GM12878 (cell line): ENCODE measurements at regions not wholly inside any gene's neighbourhood (a gene's known extent, or its start where the extent isn't known, plus 50 kb on each side); places are given as distances from the start of the nearest gene placed in this dataset.

Source experiments
- ATAC-seq: fragments of 200-7000 bp; cut with Tn5 transposase; 3 replicates; pipeline ENCODE4 v1.9.1; 2020; ENCODE audit warnings: mild to moderate bottlenecking, moderate library complexity
- BruUV-seq: library from RNA; stranded (reverse); fragments of 400-500 nt; replicated peaks from 2 replicates; lab custom pipeline; 2021; lab: Mats Ljungman, UMichigan
- CTCF ChIA-PET: fragments of 300-600 bp; sonication (Branson Sonifier 250); formaldehyde crosslinking; extraction: SDS; loops from one replicate; lab custom pipeline; 2021; ENCODE audit warnings: inconsistent platforms; lab: Yijun Ruan, JAX
- POLR2A ChIA-PET: fragments of 350-600 bp; formaldehyde crosslinking; extraction: SDS; loops from one replicate; lab custom pipeline; 2021; ENCODE audit warnings: inconsistent platforms; lab: Charles Lee
- RAD21 ChIA-PET: fragments of 300-600 bp; sonication (Branson Sonifier 250); formaldehyde crosslinking; loops from one replicate; lab custom pipeline; 2023; ENCODE audit warnings: antibody characterized with exemption; ENCODE audit not compliant: unreplicated experiment; lab: Charles Lee
- SMC1A ChIA-PET: fragments of 300-600 bp; sonication (Branson Sonifier 250); formaldehyde crosslinking; loops from one replicate; lab custom pipeline; 2023; ENCODE audit not compliant: unreplicated experiment, uncharacterized antibody; lab: Charles Lee
- DNase-seq: peaks from one replicate; pipeline ENCODE4 v3.0.0-alpha.2; 2011; ENCODE audit warnings: low read depth, low spot score
- FAIRE-seq: peaks from 3 replicates; lab custom pipeline; 2011; peaks lifted over from hg19 to GRCh38; lab: Jason Lieb, UNC
- H2AFZ ChIP-seq: 2 replicates; pipeline ENCODE4 v1.6.0; 2011; ENCODE audit warnings: low read depth, low read length, control low read depth; ENCODE audit not compliant: control insufficient read depth
- H3K27ac ChIP-seq: 2 replicates; pipeline ENCODE4 v1.5.1; 2011; ENCODE audit warnings: control low read depth; ENCODE audit not compliant: control insufficient read depth, insufficient read depth
- H3K27me3 ChIP-seq, 2 experiments: replicated peaks in 1 of 2; 2 replicates each; pipeline versions ENCODE4 v1.6.0 to v1.6.1; 2011; ENCODE audit warnings: low read length in 1 of 2; ENCODE audit not compliant: control insufficient read depth in 2 of 2, insufficient read depth in 2 of 2
- H3K36me3 ChIP-seq, 2 experiments: 2 replicates each; pipeline ENCODE4 v1.5.1; 2011; ENCODE audit warnings: low read length in 1 of 2; ENCODE audit not compliant: control insufficient read depth in 2 of 2, insufficient read depth in 2 of 2
- H3K4me1 ChIP-seq: 2 replicates; pipeline ENCODE4 v1.6.1; 2011; ENCODE audit warnings: mild to moderate bottlenecking, low read length, moderate library complexity, mixed read lengths; ENCODE audit not compliant: control insufficient read depth, insufficient read depth
- H3K4me2 ChIP-seq: 2 replicates; pipeline ENCODE4 v1.6.0; 2011; ENCODE audit warnings: control low read depth; ENCODE audit not compliant: control insufficient read depth, insufficient read depth
- H3K4me3 ChIP-seq: fragments of 200-600 bp; sonication (generic); 2 replicates; pipeline ENCODE4 v1.5.1; 2016
- H3K79me2 ChIP-seq: 2 replicates; pipeline ENCODE4 v1.6.0; 2011; ENCODE audit warnings: low read length; ENCODE audit not compliant: control insufficient read depth, insufficient read depth
- H3K9ac ChIP-seq: 2 replicates; pipeline ENCODE4 v1.8.0; 2011; ENCODE audit warnings: low read length, control low read depth, mixed read lengths; ENCODE audit not compliant: control insufficient read depth, insufficient read depth
- H3K9me3 ChIP-seq: replicated peaks from 3 replicates; pipeline ENCODE4 v1.5.1; 2011; ENCODE audit warnings: mild to moderate bottlenecking, low read length; ENCODE audit not compliant: control insufficient read depth, insufficient read depth
- H4K20me1 ChIP-seq: 2 replicates; pipeline ENCODE4 v1.6.0; 2011; ENCODE audit not compliant: control insufficient read depth, insufficient read depth
- BCL11A ChIP-seq: IDR thresholded peaks from 2 replicates; pipeline ENCODE4 v1.6.1; 2011; ENCODE audit warnings: low read depth, low read length
- CBX5 ChIP-seq: sonication (generic); IDR thresholded peaks from 2 replicates; pipeline ENCODE4 v1.6.1; 2016; ENCODE audit warnings: low read depth, moderate library complexity, mild to moderate bottlenecking, inconsistent platforms
- HCFC1 ChIP-seq: fragments of 150-350 bp; IDR thresholded peaks from 2 replicates; pipeline ENCODE4 v1.6.1; 2014; ENCODE audit warnings: low read length
- HDGF ChIP-seq: fragments of 450-650 bp; IDR thresholded peaks from 2 replicates; pipeline ENCODE4 v1.6.1; 2016; ENCODE audit warnings: antibody characterized with exemption
- IKZF2 ChIP-seq, 2 experiments: fragments of 450-650 bp; IDR thresholded peaks; 2 replicates each; pipeline ENCODE4 v1.6.1; 2017; ENCODE audit warnings: mild to moderate bottlenecking in 2 of 2, moderate library complexity in 2 of 2
- MYC ChIP-seq: IDR thresholded peaks from 2 replicates; pipeline ENCODE4 v1.6.1; 2011; ENCODE audit warnings: mild to moderate bottlenecking, low read length, moderate library complexity, inconsistent platforms; ENCODE audit not compliant: insufficient read depth, insufficient replicate concordance, insufficient read length, severe bottlenecking
- PML ChIP-seq: IDR thresholded peaks from 2 replicates; pipeline ENCODE4 v1.6.1; 2012; ENCODE audit warnings: low read length, inconsistent platforms
- STAT3 ChIP-seq: IDR thresholded peaks from 2 replicates; pipeline ENCODE4 v1.6.1; 2011; ENCODE audit warnings: low read depth, low read length, improper control_type of control experiment
- ZNF217 ChIP-seq: fragments of 450-650 bp; IDR thresholded peaks from 2 replicates; pipeline ENCODE4 v1.6.1; 2017; ENCODE audit warnings: antibody characterized with exemption, mild to moderate bottlenecking
- WGBS: methylation state at CpG from one replicate; pipeline ENCODE4 v1.1.6; 2016; ENCODE audit warnings: low lambda C conversion rate; ENCODE audit not compliant: insufficient replicate concordance, insufficient coverage; ENCODE audit errors: missing lambda C conversion rate; 5-methylcytosine and 5-hydroxymethylcytosine counted together
- in situ Hi-C: fragments of 300-500 bp; cut with MboI; formaldehyde crosslinking; loops from 9 replicates; pipeline ENCODE4 v1.14.3; 2018; ENCODE audit warnings: mixed read lengths
- intact Hi-C: fragments of 100-400 bp; cut with micrococcal nuclease; formaldehyde crosslinking; loops from one replicate; pipeline ENCODE4 v1.14.2; 2022; ENCODE audit not compliant: unreplicated experiment
- TF ChIP-seq, protein P1 (sequence below): fragments of 450-650 bp; IDR thresholded peaks from 2 replicates; pipeline ENCODE4 v1.6.1; 2017; ENCODE audit warnings: low read depth, mild to moderate bottlenecking, moderate library complexity
- TF ChIP-seq, protein P2 (sequence below): IDR thresholded peaks from 2 replicates; pipeline ENCODE4 v1.6.1; 2012; ENCODE audit warnings: low read depth, low read length, improper control_type of control experiment
- TF ChIP-seq, protein P3 (sequence below): fragments of 450-650 bp; IDR thresholded peaks from 2 replicates; pipeline ENCODE4 v1.6.1; 2017; ENCODE audit warnings: mild to moderate bottlenecking, low read depth, inconsistent platforms; ENCODE audit not compliant: poor library complexity, severe bottlenecking
- TF ChIP-seq, protein P4 (sequence below): IDR thresholded peaks from 2 replicates; pipeline ENCODE4 v1.6.1; 2011; ENCODE audit warnings: low read depth, mild to moderate bottlenecking, low read length, moderate library complexity, borderline replicate concordance; ENCODE audit errors: extremely low read depth

DNA sequence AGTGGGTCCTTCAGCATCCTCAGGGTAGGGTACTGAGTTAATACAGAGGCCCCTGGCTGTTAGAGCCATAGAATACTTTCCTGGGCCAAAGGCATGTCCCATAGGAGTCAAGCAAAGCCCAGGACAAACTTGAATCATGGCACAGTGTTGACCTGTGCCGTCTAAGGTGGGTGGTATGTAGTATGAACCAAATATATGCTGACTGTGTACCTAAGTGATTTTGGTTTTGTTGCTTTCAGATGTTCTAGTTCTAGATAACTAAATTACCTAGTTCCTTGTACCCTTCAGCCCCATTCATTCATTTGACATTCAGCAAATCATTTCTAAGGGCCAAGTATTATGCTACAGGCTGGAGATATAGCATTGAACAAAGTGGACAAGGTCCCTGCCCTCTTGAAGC, 61.3 kb upstream of the GPRC5B start:
- CTCF ChIA-PET = no interaction called here
- no peaks in the 10 kb centered on the region for H3K79me2 ChIP-seq
- TF ChIP-seq IKZF2 (IDR thresholded peaks at IDR 0.05) (no peak), BCL11A (no peak), HDGF (no peak), PML (no peak), HCFC1 (no peak), ZNF217 (no peak), MYC (no peak), CBX5 (no peak), STAT3 (no peak)
- TF ChIP-seq, protein P1, sequence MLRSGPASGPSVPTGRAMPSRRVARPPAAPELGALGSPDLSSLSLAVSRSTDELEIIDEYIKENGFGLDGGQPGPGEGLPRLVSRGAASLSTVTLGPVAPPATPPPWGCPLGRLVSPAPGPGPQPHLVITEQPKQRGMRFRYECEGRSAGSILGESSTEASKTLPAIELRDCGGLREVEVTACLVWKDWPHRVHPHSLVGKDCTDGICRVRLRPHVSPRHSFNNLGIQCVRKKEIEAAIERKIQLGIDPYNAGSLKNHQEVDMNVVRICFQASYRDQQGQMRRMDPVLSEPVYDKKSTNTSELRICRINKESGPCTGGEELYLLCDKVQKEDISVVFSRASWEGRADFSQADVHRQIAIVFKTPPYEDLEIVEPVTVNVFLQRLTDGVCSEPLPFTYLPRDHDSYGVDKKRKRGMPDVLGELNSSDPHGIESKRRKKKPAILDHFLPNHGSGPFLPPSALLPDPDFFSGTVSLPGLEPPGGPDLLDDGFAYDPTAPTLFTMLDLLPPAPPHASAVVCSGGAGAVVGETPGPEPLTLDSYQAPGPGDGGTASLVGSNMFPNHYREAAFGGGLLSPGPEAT = no peak
- TF ChIP-seq, protein P2, sequence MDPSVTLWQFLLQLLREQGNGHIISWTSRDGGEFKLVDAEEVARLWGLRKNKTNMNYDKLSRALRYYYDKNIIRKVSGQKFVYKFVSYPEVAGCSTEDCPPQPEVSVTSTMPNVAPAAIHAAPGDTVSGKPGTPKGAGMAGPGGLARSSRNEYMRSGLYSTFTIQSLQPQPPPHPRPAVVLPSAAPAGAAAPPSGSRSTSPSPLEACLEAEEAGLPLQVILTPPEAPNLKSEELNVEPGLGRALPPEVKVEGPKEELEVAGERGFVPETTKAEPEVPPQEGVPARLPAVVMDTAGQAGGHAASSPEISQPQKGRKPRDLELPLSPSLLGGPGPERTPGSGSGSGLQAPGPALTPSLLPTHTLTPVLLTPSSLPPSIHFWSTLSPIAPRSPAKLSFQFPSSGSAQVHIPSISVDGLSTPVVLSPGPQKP = no peak
- TF ChIP-seq, protein P3, sequence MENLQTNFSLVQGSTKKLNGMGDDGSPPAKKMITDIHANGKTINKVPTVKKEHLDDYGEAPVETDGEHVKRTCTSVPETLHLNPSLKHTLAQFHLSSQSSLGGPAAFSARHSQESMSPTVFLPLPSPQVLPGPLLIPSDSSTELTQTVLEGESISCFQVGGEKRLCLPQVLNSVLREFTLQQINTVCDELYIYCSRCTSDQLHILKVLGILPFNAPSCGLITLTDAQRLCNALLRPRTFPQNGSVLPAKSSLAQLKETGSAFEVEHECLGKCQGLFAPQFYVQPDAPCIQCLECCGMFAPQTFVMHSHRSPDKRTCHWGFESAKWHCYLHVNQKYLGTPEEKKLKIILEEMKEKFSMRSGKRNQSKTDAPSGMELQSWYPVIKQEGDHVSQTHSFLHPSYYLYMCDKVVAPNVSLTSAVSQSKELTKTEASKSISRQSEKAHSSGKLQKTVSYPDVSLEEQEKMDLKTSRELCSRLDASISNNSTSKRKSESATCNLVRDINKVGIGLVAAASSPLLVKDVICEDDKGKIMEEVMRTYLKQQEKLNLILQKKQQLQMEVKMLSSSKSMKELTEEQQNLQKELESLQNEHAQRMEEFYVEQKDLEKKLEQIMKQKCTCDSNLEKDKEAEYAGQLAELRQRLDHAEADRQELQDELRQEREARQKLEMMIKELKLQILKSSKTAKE = no peak
- TF ChIP-seq, protein P4, sequence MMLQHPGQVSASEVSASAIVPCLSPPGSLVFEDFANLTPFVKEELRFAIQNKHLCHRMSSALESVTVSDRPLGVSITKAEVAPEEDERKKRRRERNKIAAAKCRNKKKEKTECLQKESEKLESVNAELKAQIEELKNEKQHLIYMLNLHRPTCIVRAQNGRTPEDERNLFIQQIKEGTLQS = no peak
- TF ChIP-seq, all 136 proteins: peak for 0
- no peak overlapping the region for H3K4me3 ChIP-seq
- no peaks in the 10 kb centered on the region for H3K27me3 ChIP-seq
- no peak overlapping the region for H3K27ac ChIP-seq
- ChIA-PET SMC1A (no interaction called here), RAD21 (no interaction called here), POLR2A (no interaction called here)
- DNase-seq (no peak), ATAC-seq (no peak), FAIRE-seq (no peak)
- intact Hi-C loops (no loop called here), in situ Hi-C loops (no loop called here)
- H3K4me1 ChIP-seq = no peaks in the 10 kb centered on the region
- no peak overlapping the region for H3K9ac ChIP-seq
- no peak overlapping the region for H3K4me2 ChIP-seq
- no peak overlapping the region for H2AFZ ChIP-seq
- no TSS peak for BruUV-seq
- H4K20me1 ChIP-seq = no peaks in the 10 kb centered on the region
- H3K9me3 ChIP-seq = no peaks in the 10 kb centered on the region
- WGBS = 0% methylated on average over 1 of the region's 1 CpG
- no peaks in the 10 kb centered on the region for H3K36me3 ChIP-seq
